GM19455 (cell line): ENCODE measurements at regions not wholly inside any gene's neighbourhood (a gene's known extent, or its start where the extent isn't known, plus 50 kb on each side); places are given as distances from the start of the nearest gene placed in this dataset.

Experiments
- ATAC-seq: cut with Tn5 transposase; IDR thresholded peaks from one replicate; pipeline ENCODE4 v1.9.1; 2021; ENCODE audit not compliant: unreplicated experiment

- ATAC-seq, result no peak
Observed at GRCh38 chr21:38959692-38960061, 153.9 kb downstream of the ETS2 start.

GRCh38 chr21:38958940-38959691, 153.4 kb downstream of the ETS2 start:
- no peak for ATAC-seq

GRCh38 chr21:38958323-38958705, 152.6 kb downstream of the ETS2 start:
- no peak for ATAC-seq

- no peak for ATAC-seq
Observed at GRCh38 chr21:38957575-38958322, 152.0 kb downstream of the ETS2 start.

GRCh38 chr21:38956856-38957571, 151.3 kb downstream of the ETS2 start:
- no peak for ATAC-seq

GRCh38 chr21:38956521-38956855, 150.8 kb downstream of the ETS2 start:
- no peak for ATAC-seq

GRCh38 chr21:38956007-38956406, 150.3 kb downstream of the ETS2 start:
- no peak for ATAC-seq

- no peak for ATAC-seq
Observed at GRCh38 chr21:38955495-38955894, 149.8 kb downstream of the ETS2 start.

GRCh38 chr21:38954588-38955004, 148.9 kb downstream of the ETS2 start:
- no peak for ATAC-seq

- ATAC-seq, result no peak
Observed at GRCh38 chr21:38953516-38953915, 147.8 kb downstream of the ETS2 start.

GRCh38 chr21:38952890-38953289, 147.2 kb downstream of the ETS2 start:
- ATAC-seq, result no peak

- no peak for ATAC-seq
Observed at GRCh38 chr21:38951095-38951730, 145.5 kb downstream of the ETS2 start.

GRCh38 chr21:38950435-38951094, 144.8 kb downstream of the ETS2 start:
- ATAC-seq, result no peak

- no peak for ATAC-seq
Observed at GRCh38 chr21:38949070-38949380, 143.3 kb downstream of the ETS2 start.

GRCh38 chr21:38948377-38949069, 142.8 kb downstream of the ETS2 start:
- ATAC-seq, result no peak

GRCh38 chr21:38945545-38946245, 140.0 kb downstream of the ETS2 start:
- ATAC-seq, result no peak

GRCh38 chr21:38944903-38945302, 139.2 kb downstream of the ETS2 start:
- ATAC-seq, result no peak

GRCh38 chr21:38944402-38944801, 138.7 kb downstream of the ETS2 start:
- no peak for ATAC-seq

- no peak for ATAC-seq
Observed at GRCh38 chr21:38942748-38943211, 137.1 kb downstream of the ETS2 start.

- ATAC-seq, result no peak
Observed at GRCh38 chr21:38938769-38939168, 133.0 kb downstream of the ETS2 start.
